ENCODE measurements at regions not wholly inside any gene's neighbourhood (a gene's known extent, or its start where the extent isn't known, plus 50 kb on each side); places are given as distances from the start of the nearest gene placed in this dataset.

- ChIA-PET CTCF (no interaction called here), POLR2A (no interaction called here)
- no peak for TF ChIP-seq CTCF (IDR thresholded peaks at IDR 0.05)
- H3K9me3 Mint-ChIP-seq, result no peaks in the 10 kb centered on the region
- ATAC-seq (no peak), DNase-seq (no peak)
- intact Hi-C loops (cut with micrococcal nuclease), result no loop called here
- no peak overlapping the region for H3K27ac Mint-ChIP-seq
- no peaks in the 10 kb centered on the region for H3K36me3 Mint-ChIP-seq (ENCODE audit: low read depth)
- no peaks in the 10 kb centered on the region for H3K27me3 Mint-ChIP-seq
- no peaks in the 10 kb centered on the region for H3K4me1 Mint-ChIP-seq (ENCODE audit: low read depth)
- H3K4me3 Mint-ChIP-seq, result no peak overlapping the region
Measured at GRCh38 chr15:93980261-93980911, 251.0 kb upstream of the MCTP2 start.

DNA sequence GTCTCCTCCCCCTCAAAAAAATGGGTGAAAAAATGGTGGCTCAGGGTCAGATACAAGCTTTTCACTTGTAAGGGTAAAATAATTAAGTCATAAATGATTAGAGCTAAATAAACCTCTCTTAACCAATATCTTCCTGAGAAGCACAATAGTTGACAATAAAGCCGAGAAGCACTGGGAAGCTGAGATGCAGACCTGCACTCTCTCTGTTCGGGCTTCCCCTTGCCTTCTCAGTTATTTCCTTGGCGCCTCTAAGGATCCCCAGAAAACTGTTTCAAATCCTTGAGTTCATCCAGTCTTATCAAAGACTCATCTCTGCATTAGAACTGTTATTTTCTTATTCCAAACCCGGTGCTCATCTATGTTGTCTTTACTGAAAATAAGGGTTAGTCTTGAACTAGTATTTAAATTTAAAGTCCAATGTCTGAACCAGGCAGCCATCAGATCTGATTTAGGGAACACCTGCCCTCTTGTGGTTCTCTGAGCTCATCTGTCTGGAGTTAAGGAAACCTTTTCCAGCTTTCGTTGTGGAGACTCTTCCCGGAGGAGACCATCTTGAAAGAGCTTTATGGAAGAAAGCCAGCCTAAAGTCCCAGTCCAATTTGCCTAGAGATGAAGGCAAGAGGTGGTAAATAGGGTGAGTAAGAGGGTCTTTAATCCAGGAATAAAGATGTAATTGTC is 256.4 kb upstream of the MCTP2 start:
- POLR2A ChIA-PET, result no interaction called here
- no peak for TF ChIP-seq CTCF (IDR thresholded peaks at IDR 0.05)
- CTCF ChIA-PET, result no interaction called here

DNA sequence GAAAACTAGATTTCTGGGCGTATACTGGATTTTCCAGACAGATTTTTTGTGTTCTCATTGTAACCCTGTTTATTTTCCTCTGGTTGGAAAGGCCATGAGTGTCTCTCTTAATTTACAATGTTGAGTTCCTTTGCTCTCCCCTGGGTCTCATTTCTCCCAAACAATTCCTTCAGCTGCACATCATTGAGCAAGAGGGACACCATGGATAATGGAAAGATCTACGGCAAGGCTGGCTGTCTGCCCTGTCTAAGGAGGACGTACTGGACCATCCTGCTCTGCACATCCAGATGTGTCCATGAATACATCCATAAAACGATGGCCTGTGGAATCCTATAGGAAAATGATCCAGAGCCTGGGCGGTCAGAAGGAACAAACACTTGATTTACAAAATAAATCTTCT is 258.1 kb upstream of the MCTP2 start:
- TF ChIP-seq CTCF (IDR thresholded peaks at IDR 0.05), result no peak
- no peaks in the 10 kb centered on the region for H3K4me1 Mint-ChIP-seq (ENCODE audit: low read depth)
- ChIA-PET POLR2A (no interaction called here), CTCF (no interaction called here)
- peaks cover under 1% of the 10 kb centered on the region for H3K27me3 Mint-ChIP-seq
- intact Hi-C loops (cut with micrococcal nuclease), result no loop called here
- DNase-seq (no peak), ATAC-seq (no peak)
- H3K36me3 Mint-ChIP-seq (ENCODE audit: low read depth), result no peaks in the 10 kb centered on the region
- H3K27ac Mint-ChIP-seq, result no peak overlapping the region
- H3K9me3 Mint-ChIP-seq, result no peaks in the 10 kb centered on the region
- H3K4me3 Mint-ChIP-seq, result no peak overlapping the region

More for the DNA sequence above, 256.4 kb upstream of the MCTP2 start:
- no peaks in the 10 kb centered on the region for H3K27me3 Mint-ChIP-seq
- intact Hi-C loops (cut with micrococcal nuclease), result no loop called here
- H3K4me1 Mint-ChIP-seq (ENCODE audit: low read depth), result no peaks in the 10 kb centered on the region
- no peaks in the 10 kb centered on the region for H3K9me3 Mint-ChIP-seq
- no peak overlapping the region for H3K27ac Mint-ChIP-seq
- H3K4me3 Mint-ChIP-seq, result no peak overlapping the region
- H3K36me3 Mint-ChIP-seq (ENCODE audit: low read depth), result no peaks in the 10 kb centered on the region
- DNase-seq, result no peak
- ATAC-seq, result no peak

DNA sequence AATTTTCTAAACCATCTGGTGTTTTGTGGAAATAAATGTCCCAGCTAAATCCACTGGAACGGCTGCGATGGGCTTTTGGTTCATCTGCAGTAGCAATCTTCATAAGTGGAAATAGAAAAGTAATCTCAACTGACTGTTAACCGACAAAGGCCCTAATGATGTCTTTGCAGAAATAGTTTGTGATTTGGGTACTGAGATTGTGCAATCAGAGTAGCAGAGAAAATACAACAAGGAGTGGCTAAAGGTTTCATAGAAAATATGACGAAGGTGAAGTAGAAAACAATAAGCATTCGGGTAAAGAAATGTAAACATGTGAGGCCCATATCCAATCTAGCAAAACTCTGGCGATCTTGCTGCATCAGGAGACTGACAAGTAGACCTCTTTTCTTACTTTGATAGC is 262.6 kb upstream of the MCTP2 start:
- POLR2A ChIA-PET, result no interaction called here
- intact Hi-C loops (cut with micrococcal nuclease), result no loop called here

More for the DNA sequence above, 262.6 kb upstream of the MCTP2 start:
- Mint-ChIP-seq H3K27ac (no peak overlapping the region), H3K27me3 (peaks cover 5% of the 10 kb centered on the region), H3K36me3 (ENCODE audit: low read depth) (no peaks in the 10 kb centered on the region), H3K4me3 (no peak overlapping the region), H3K9me3 (no peaks in the 10 kb centered on the region), H3K4me1 (ENCODE audit: low read depth) (no peaks in the 10 kb centered on the region)
- CTCF ChIA-PET, result no interaction called here
- ATAC-seq, result no peak
- no peak for DNase-seq
- TF ChIP-seq CTCF (IDR thresholded peaks at IDR 0.05), result no peak
